ENCODE measurements at regions not wholly inside any gene's neighbourhood (a gene's known extent, or its start where the extent isn't known, plus 50 kb on each side); places are given as distances from the start of the nearest gene placed in this dataset.

- DNase-seq = no peak
Observed at GRCh38 chr2:152962446-152962845, 244.0 kb downstream of the ARL6IP6 start.

GRCh38 chr2:152961351-152961750 lies 242.9 kb downstream of the ARL6IP6 start:
- DNase-seq = no peak

- DNase-seq = peak; percentile 6
Observed at GRCh38 chr2:152950126-152950525, 231.7 kb downstream of the ARL6IP6 start.

GRCh38 chr2:152944099-152944498 lies 225.7 kb downstream of the ARL6IP6 start:
- DNase-seq = no peak

GRCh38 chr2:152942940-152943440 lies 224.6 kb downstream of the ARL6IP6 start:
- no peak for DNase-seq

GRCh38 chr2:152930501-152930900 lies 212.1 kb downstream of the ARL6IP6 start:
- DNase-seq = no peak

GRCh38 chr2:152929628-152930027 lies 211.2 kb downstream of the ARL6IP6 start:
- no peak for DNase-seq

- DNase-seq = peak; percentile 35
Observed at GRCh38 chr2:152925547-152926448, 207.4 kb downstream of the ARL6IP6 start.

GRCh38 chr2:152924722-152925121 lies 206.3 kb downstream of the ARL6IP6 start:
- no peak for DNase-seq

GRCh38 chr2:152924219-152924618 lies 205.8 kb downstream of the ARL6IP6 start:
- no peak for DNase-seq

- peak; percentile 0 for DNase-seq
Observed at GRCh38 chr2:152920846-152921245, 202.4 kb downstream of the ARL6IP6 start.

- no peak for DNase-seq
Observed at GRCh38 chr2:152910970-152911369, 192.6 kb downstream of the ARL6IP6 start.

GRCh38 chr2:152907046-152907445 lies 188.6 kb downstream of the ARL6IP6 start:
- no peak for DNase-seq

GRCh38 chr2:152894051-152894450 lies 175.6 kb downstream of the ARL6IP6 start:
- DNase-seq = no peak

GRCh38 chr2:152890736-152891135 lies 172.3 kb downstream of the ARL6IP6 start:
- no peak for DNase-seq

GRCh38 chr2:152883951-152884487 lies 165.6 kb downstream of the ARL6IP6 start:
- no peak for DNase-seq

GRCh38 chr2:152881527-152881926 lies 163.1 kb downstream of the ARL6IP6 start:
- DNase-seq = no peak

GRCh38 chr2:152879275-152879674 lies 160.9 kb downstream of the ARL6IP6 start:
- DNase-seq = no peak

GRCh38 chr2:152875701-152876695 lies 157.6 kb downstream of the ARL6IP6 start:
- no peak for DNase-seq

GRCh38 chr2:152874955-152875354 lies 156.5 kb downstream of the ARL6IP6 start:
- DNase-seq = no peak

GRCh38 chr2:152870239-152870638 lies 151.8 kb downstream of the ARL6IP6 start:
- no peak for DNase-seq

- no peak for DNase-seq
Observed at GRCh38 chr2:152867397-152867796, 149.0 kb downstream of the ARL6IP6 start.

Measured in fibroblast of skin of scalp (primary cell).